GM23338 (cell line): ENCODE measurements at regions not wholly inside any gene's neighbourhood (a gene's known extent, or its start where the extent isn't known, plus 50 kb on each side); places are given as distances from the start of the nearest gene placed in this dataset.

Experiments used
- ATAC-seq: fragments of 200-7000 bp; cut with Tn5 transposase; 3 replicates; pipeline ENCODE4 v1.9.1; 2020
- DNase-seq: peaks from one replicate; pipeline ENCODE4 v3.0.0-alpha.2; 2015; ENCODE audit warnings: low spot score
- H2AFZ ChIP-seq: fragments of 200-600 bp; sonication (generic); 2 replicates; pipeline ENCODE4 v1.8.0; 2016; ENCODE audit warnings: antibody characterized with exemption, mild to moderate bottlenecking, moderate library complexity
- H3F3A ChIP-seq: fragments of 200-600 bp; sonication (generic); replicated peaks from 2 replicates; pipeline ENCODE4 v1.8.0; 2017; ENCODE audit warnings: antibody characterized with exemption, mixed run types, low read depth
- H3K27ac ChIP-seq: fragments of 200-600 bp; sonication (generic); 2 replicates; pipeline ENCODE4 v1.6.1; 2016; ENCODE audit warnings: low read depth
- H3K27me3 ChIP-seq: fragments of 200-600 bp; sonication (generic); 2 replicates; pipeline ENCODE4 v1.8.0; 2016; ENCODE audit warnings: mild to moderate bottlenecking, mixed run types, moderate library complexity; ENCODE audit not compliant: insufficient read depth
- H3K36me3 ChIP-seq: fragments of 200-600 bp; sonication (generic); 2 replicates; pipeline ENCODE4 v1.8.0; 2016; ENCODE audit warnings: mild to moderate bottlenecking; ENCODE audit not compliant: insufficient read depth
- H3K4me1 ChIP-seq: fragments of 200-600 bp; sonication (generic); 2 replicates; pipeline ENCODE4 v1.8.0; 2016; ENCODE audit warnings: mild to moderate bottlenecking, moderate library complexity; ENCODE audit not compliant: insufficient read depth
- H3K4me2 ChIP-seq: fragments of 200-600 bp; sonication (generic); 2 replicates; pipeline ENCODE4 v1.7.1; 2017; ENCODE audit warnings: mixed run types
- H3K4me3 ChIP-seq: fragments of 200-600 bp; sonication (generic); 2 replicates; pipeline ENCODE4 v1.6.1; 2016; ENCODE audit warnings: mixed run types
- H3K79me2 ChIP-seq: fragments of 200-600 bp; sonication (generic); replicated peaks from 2 replicates; pipeline ENCODE4 v1.8.0; 2017; ENCODE audit warnings: mild to moderate bottlenecking; ENCODE audit not compliant: insufficient read depth
- H3K9me2 ChIP-seq: fragments of 200-600 bp; sonication (generic); 2 replicates; pipeline ENCODE4 v1.8.0; 2017; ENCODE audit not compliant: insufficient read depth
- H4K20me1 ChIP-seq: fragments of 200-600 bp; sonication (generic); replicated peaks from 2 replicates; pipeline ENCODE4 v1.8.0; 2017; ENCODE audit warnings: mild to moderate bottlenecking; ENCODE audit not compliant: insufficient read depth
- H3K27ac Mint-ChIP-seq: 2 replicates; pipeline ENCODE4 v1.8.0; 2020; ENCODE audit warnings: inconsistent platforms, mild to moderate bottlenecking, moderate library complexity, mixed read lengths
- H3K27me3 Mint-ChIP-seq: 3 replicates; pipeline ENCODE4 v1.8.0; 2022; ENCODE audit warnings: low read depth, mild to moderate bottlenecking, moderate library complexity, mixed read lengths, inconsistent platforms; ENCODE audit not compliant: insufficient read depth, poor library complexity
- H3K36me3 Mint-ChIP-seq: 3 replicates; pipeline ENCODE4 v1.8.0; 2021; ENCODE audit warnings: low read depth, mild to moderate bottlenecking, inconsistent platforms, moderate library complexity, mixed read lengths
- H3K4me1 Mint-ChIP-seq: 3 replicates; pipeline ENCODE4 v1.8.0; 2020; ENCODE audit warnings: mild to moderate bottlenecking, inconsistent platforms, mixed read lengths
- H3K4me3 Mint-ChIP-seq: 3 replicates; pipeline ENCODE4 v1.8.0; 2021; ENCODE audit warnings: moderate library complexity, mild to moderate bottlenecking, inconsistent platforms, mixed read lengths
- H3K9me3 Mint-ChIP-seq: 3 replicates; pipeline ENCODE4 v1.8.0; 2020; ENCODE audit warnings: moderate library complexity, mild to moderate bottlenecking, inconsistent platforms, mixed read lengths
- CREB1 ChIP-seq: fragments of 250-450 bp; sonication (Bioruptor Pico); IDR thresholded peaks from 2 replicates; pipeline ENCODE4 v1.5.0; 2020; ENCODE audit warnings: low read depth, mild to moderate bottlenecking, moderate library complexity
- CTCF ChIP-seq, 2 experiments: fragments of 200-600 bp in 1 of 2; sonication (generic) in 1 of 2; conservative IDR thresholded peaks; 2 replicates each; pipeline versions ENCODE4 v1.5.1 to v1.6.1; 2016 to 2017; ENCODE audit warnings: antibody characterized with exemption in 2 of 2, low read depth in 2 of 2, mild to moderate bottlenecking in 2 of 2, moderate library complexity in 1 of 2
- EZH2 ChIP-seq: fragments of 200-600 bp; sonication (generic); IDR thresholded peaks from one replicate; pipeline ENCODE4 v1.8.0; 2017; ENCODE audit warnings: antibody characterized with exemption, mild to moderate bottlenecking, low read depth; ENCODE audit not compliant: unreplicated experiment
- EZH2phosphoT487 ChIP-seq: fragments of 200-600 bp; sonication (generic); IDR thresholded peaks from one replicate; pipeline ENCODE4 v1.8.1; 2018; ENCODE audit warnings: antibody characterized with exemption; ENCODE audit not compliant: unreplicated experiment
- NANOG ChIP-seq: IDR thresholded peaks from 2 replicates; pipeline ENCODE4 v1.6.1; 2016; ENCODE audit warnings: antibody characterized with exemption, borderline replicate concordance
- POLR2AphosphoS5 ChIP-seq: IDR thresholded peaks from 2 replicates; pipeline ENCODE4 v1.6.1; 2016; ENCODE audit warnings: antibody characterized with exemption, low read depth
- REST ChIP-seq: IDR thresholded peaks from one replicate; pipeline ENCODE4 v1.6.1; 2018; ENCODE audit warnings: antibody characterized with exemption; ENCODE audit not compliant: unreplicated experiment
- STAT1 ChIP-seq: IDR thresholded peaks from one replicate; pipeline ENCODE4 v1.6.1; 2016; ENCODE audit warnings: antibody characterized with exemption; ENCODE audit not compliant: unreplicated experiment
- ZNF114 ChIP-seq: fragments of 250-450 bp; sonication (Bioruptor Pico); IDR thresholded peaks from 2 replicates; pipeline ENCODE4 v1.5.0; 2020; ENCODE audit warnings: mild to moderate bottlenecking, moderate library complexity
- ZNF331 ChIP-seq: fragments of 250-450 bp; sonication (Bioruptor Pico); IDR thresholded peaks from 2 replicates; pipeline ENCODE4 v1.5.0; 2020; ENCODE audit warnings: low read depth, mild to moderate bottlenecking, moderate library complexity
- TF ChIP-seq, protein P1 (sequence below): IDR thresholded peaks from 2 replicates; pipeline ENCODE4 v1.6.1; 2016; ENCODE audit warnings: antibody characterized with exemption

DNA sequence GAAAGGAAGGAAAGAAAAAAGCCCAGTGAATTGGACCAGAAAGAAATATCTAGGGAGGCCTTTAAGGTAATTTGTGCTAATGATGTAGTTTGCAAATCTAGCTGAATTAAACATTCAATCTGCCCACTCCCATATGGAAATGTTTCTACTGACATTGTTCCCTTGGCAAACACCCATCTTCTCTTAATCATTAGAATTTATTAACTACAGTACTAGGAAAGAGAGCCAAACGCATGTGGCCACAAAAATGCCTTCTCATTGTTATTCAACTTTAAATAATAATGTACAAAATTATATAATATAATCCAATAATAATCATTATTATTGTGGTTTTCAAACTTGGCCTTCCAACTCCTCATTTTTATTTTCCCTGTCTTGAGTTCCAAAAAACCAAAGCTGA lies 234.7 kb downstream of the NHLRC3 start:
- Mint-ChIP-seq H3K9me3 (no peaks in the 10 kb centered on the region), H3K27ac (no peak overlapping the region), H3K27me3 (no peaks in the 10 kb centered on the region), H3K36me3 (no peaks in the 10 kb centered on the region), H3K4me1 (no peaks in the 10 kb centered on the region), H3K4me3 (no peak overlapping the region)
- no peaks in the 10 kb centered on the region for H3K36me3 ChIP-seq
- no peak overlapping the region for H3K4me3 ChIP-seq
- no peaks in the 10 kb centered on the region for H4K20me1 ChIP-seq
- DNase-seq = no peak
- no peaks in the 10 kb centered on the region for H3K79me2 ChIP-seq
- H3K4me2 ChIP-seq = no peak overlapping the region
- no peak overlapping the region for H2AFZ ChIP-seq
- H3K9me2 ChIP-seq = no peaks in the 10 kb centered on the region
- no peak overlapping the region for H3K27ac ChIP-seq
- TF ChIP-seq CREB1 (CRISPR knock-in tag) = no peak
- TF ChIP-seq, protein P1, sequence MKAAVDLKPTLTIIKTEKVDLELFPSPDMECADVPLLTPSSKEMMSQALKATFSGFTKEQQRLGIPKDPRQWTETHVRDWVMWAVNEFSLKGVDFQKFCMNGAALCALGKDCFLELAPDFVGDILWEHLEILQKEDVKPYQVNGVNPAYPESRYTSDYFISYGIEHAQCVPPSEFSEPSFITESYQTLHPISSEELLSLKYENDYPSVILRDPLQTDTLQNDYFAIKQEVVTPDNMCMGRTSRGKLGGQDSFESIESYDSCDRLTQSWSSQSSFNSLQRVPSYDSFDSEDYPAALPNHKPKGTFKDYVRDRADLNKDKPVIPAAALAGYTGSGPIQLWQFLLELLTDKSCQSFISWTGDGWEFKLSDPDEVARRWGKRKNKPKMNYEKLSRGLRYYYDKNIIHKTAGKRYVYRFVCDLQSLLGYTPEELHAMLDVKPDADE = no peak
- TF ChIP-seq ZNF114 (CRISPR knock-in tag) = no peak
- no peak for TF ChIP-seq STAT1
- TF ChIP-seq CTCF (conservative IDR thresholded peaks at IDR 0.05; ENCODE audit: low read depth in 2 of 2) = no peak
- TF ChIP-seq EZH2 = no peak
- TF ChIP-seq NANOG = no peak
- TF ChIP-seq POLR2AphosphoS5 = no peak
- H3K4me1 ChIP-seq = no peaks in the 10 kb centered on the region
- H3K27me3 ChIP-seq = 0 out of 2 replicates have a peak, but pooled peaks cover 11% of the 10 kb centered on the region
- no peak for ATAC-seq
- H3F3A ChIP-seq = no peaks in the 10 kb centered on the region

GRCh38 chr13:39273953-39274738 lies 235.9 kb downstream of the NHLRC3 start:
- no peak overlapping the region for H3K4me3 ChIP-seq
- no peaks in the 10 kb centered on the region for H3K79me2 ChIP-seq
- Mint-ChIP-seq H3K9me3 (no peaks in the 10 kb centered on the region), H3K27ac (no peak overlapping the region), H3K4me1 (no peaks in the 10 kb centered on the region), H3K27me3 (no peaks in the 10 kb centered on the region), H3K4me3 (no peak overlapping the region), H3K36me3 (no peaks in the 10 kb centered on the region)
- no peak overlapping the region for H3K4me2 ChIP-seq
- 0 out of 2 replicates have a peak, but pooled peaks cover 11% of the 10 kb centered on the region for H3K27me3 ChIP-seq
- H3K4me1 ChIP-seq = no peaks in the 10 kb centered on the region
- DNase-seq (peak; percentile 55), ATAC-seq (peak; percentile 69)
- no peaks in the 10 kb centered on the region for H3K36me3 ChIP-seq
- TF ChIP-seq, protein P1 = no peak
- TF ChIP-seq STAT1 = no peak
- TF ChIP-seq ZNF331 (CRISPR knock-in tag) = no peak
- no peak for TF ChIP-seq EZH2phosphoT487
- TF ChIP-seq REST = no peak
- TF ChIP-seq CTCF (conservative IDR thresholded peaks at IDR 0.05; ENCODE audit: low read depth in 2 of 2) = peak; percentile 51 to 73
- no peak overlapping the region for H3K27ac ChIP-seq
- no peaks in the 10 kb centered on the region for H4K20me1 ChIP-seq
- no peaks in the 10 kb centered on the region for H3F3A ChIP-seq
- H3K9me2 ChIP-seq = no peaks in the 10 kb centered on the region
- H2AFZ ChIP-seq = no peak overlapping the region
